OCI-LY7 (cell line): ENCODE measurements at regions not wholly inside any gene's neighbourhood (a gene's known extent, or its start where the extent isn't known, plus 50 kb on each side); places are given as distances from the start of the nearest gene placed in this dataset.

ENCODE experiments used
- BruUV-seq: library from RNA; stranded (reverse); fragments of 400-500 nt; replicated peaks from 2 replicates; lab custom pipeline; 2021; lab: Mats Ljungman, UMichigan
- CTCF ChIA-PET: fragments of 300-600 bp; sonication (Branson Sonifier 250); formaldehyde crosslinking; loops from one replicate; lab custom pipeline; 2022; ENCODE audit warnings: antibody characterized with exemption; ENCODE audit not compliant: unreplicated experiment; lab: Charles Lee
- POLR2A ChIA-PET: fragments of 300-600 bp; sonication (Branson Sonifier 250); formaldehyde crosslinking; loops from one replicate; lab custom pipeline; 2022; ENCODE audit warnings: antibody characterized with exemption; lab: Charles Lee
- DNase-seq: peaks from one replicate; pipeline ENCODE4 v3.0.0-alpha.2; 2015; ENCODE audit warnings: low spot score
- H2AFZ ChIP-seq: fragments of 200-600 bp; sonication (generic), shearing (Covaris generic); 2 replicates; pipeline ENCODE4 v1.6.1; 2014; ENCODE audit warnings: mild to moderate bottlenecking, antibody characterized with exemption, low read length, moderate library complexity
- H3K27ac ChIP-seq: fragments of 200-600 bp; sonication (generic); 2 replicates; pipeline ENCODE4 v1.5.1; 2014; ENCODE audit warnings: mixed run types, low read depth, mild to moderate bottlenecking, moderate library complexity, low read length, inconsistent platforms; ENCODE audit not compliant: poor library complexity, severe bottlenecking
- H3K36me3 ChIP-seq: fragments of 200-600 bp; sonication (generic); 2 replicates; pipeline ENCODE4 v1.6.1; 2014; ENCODE audit warnings: mild to moderate bottlenecking, antibody characterized with exemption, low read length, moderate library complexity, mixed read lengths; ENCODE audit not compliant: insufficient read depth
- H3K4me1 ChIP-seq: fragments of 200-600 bp; sonication (generic); 2 replicates; pipeline ENCODE4 v1.5.1; 2014; ENCODE audit warnings: mild to moderate bottlenecking, low read length; ENCODE audit not compliant: insufficient read depth, poor library complexity, severe bottlenecking
- H3K4me2 ChIP-seq: fragments of 200-600 bp; sonication (generic); 2 replicates; pipeline ENCODE4 v1.6.1; 2014; ENCODE audit warnings: mild to moderate bottlenecking, low read length
- H3K4me3 ChIP-seq: fragments of 200-600 bp; sonication (generic); 2 replicates; pipeline ENCODE4 v1.5.1; 2014; ENCODE audit warnings: mild to moderate bottlenecking, low read depth, low read length; ENCODE audit not compliant: poor library complexity, severe bottlenecking
- H3K79me2 ChIP-seq: fragments of 200-600 bp; sonication (generic); 2 replicates; pipeline ENCODE4 v1.6.1; 2016; ENCODE audit warnings: low read depth, mild to moderate bottlenecking, low read length, moderate library complexity, mixed read lengths; ENCODE audit not compliant: insufficient read depth
- H3K9me2 ChIP-seq: fragments of 200-600 bp; sonication (generic); 2 replicates; pipeline ENCODE4 v1.6.1; 2016; ENCODE audit warnings: mild to moderate bottlenecking, low read length, mixed read lengths; ENCODE audit not compliant: insufficient read depth
- H3K9me3 ChIP-seq: fragments of 200-600 bp; sonication (generic); 2 replicates; pipeline ENCODE4 v1.6.1; 2014; ENCODE audit warnings: mild to moderate bottlenecking, mixed run types, low read length, mixed read lengths
- H4K20me1 ChIP-seq: fragments of 200-600 bp; sonication (generic); 2 replicates; pipeline ENCODE4 v1.6.1; 2014; ENCODE audit warnings: mild to moderate bottlenecking, antibody characterized with exemption, low read length, moderate library complexity, mixed read lengths; ENCODE audit not compliant: insufficient read depth
- EZH2phosphoT487 ChIP-seq: fragments of 200-600 bp; sonication (generic); IDR thresholded peaks from 2 replicates; pipeline ENCODE4 v1.6.1; 2018; ENCODE audit warnings: low read depth, borderline replicate concordance, mild to moderate bottlenecking, mixed run types, antibody characterized with exemption, low read length, moderate library complexity, mixed read lengths
- intact Hi-C: fragments of 100-400 bp; cut with micrococcal nuclease; formaldehyde crosslinking; loops from one replicate; pipeline ENCODE4 v1.10.0; 2022; ENCODE audit not compliant: unreplicated experiment
- TF ChIP-seq, protein P1 (sequence below): fragments of 200-600 bp; sonication (generic); conservative IDR thresholded peaks from 2 replicates; pipeline ENCODE4 v1.5.1; 2014; ENCODE audit warnings: mild to moderate bottlenecking, antibody characterized with exemption, low read length, moderate library complexity, mixed read lengths

DNA sequence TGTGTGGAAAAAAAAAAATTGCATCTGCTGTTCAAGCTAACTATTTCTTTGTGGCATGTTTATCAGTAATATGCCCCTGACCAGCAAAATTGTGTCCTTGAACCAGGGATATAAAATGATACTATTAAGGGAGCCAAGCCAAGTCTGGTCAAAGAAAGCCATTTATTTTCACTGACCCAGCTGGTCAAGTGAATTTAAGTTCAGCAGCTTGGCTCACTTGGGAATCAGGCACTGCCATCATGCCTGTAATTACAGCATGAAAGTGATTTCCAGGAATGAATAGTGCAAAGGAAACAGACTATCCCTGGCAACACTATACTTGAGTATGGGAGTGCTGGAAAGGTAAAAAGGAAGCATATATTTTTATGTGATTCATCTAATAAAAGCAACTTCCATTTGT lies 934.6 kb upstream of the CDH8 start:
- no TSS peak for BruUV-seq
- no peak for DNase-seq
- H3K27ac ChIP-seq: no peak overlapping the region
- no peak overlapping the region for H2AFZ ChIP-seq
- H3K4me3 ChIP-seq: no peak overlapping the region
- H4K20me1 ChIP-seq: no peaks in the 10 kb centered on the region
- ChIA-PET POLR2A (interaction anchor here (0.6 kb wide), 1 partner anchor 37 kb away, joined by 3 read pairs; no protein-coding TSS in a partner anchor), CTCF (no interaction called here)
- no peaks in the 10 kb centered on the region for H3K79me2 ChIP-seq
- H3K4me1 ChIP-seq: no peaks in the 10 kb centered on the region
- H3K9me3 ChIP-seq: no peaks in the 10 kb centered on the region
- intact Hi-C loops: no loop called here
- H3K36me3 ChIP-seq: no peaks in the 10 kb centered on the region
- no peak for TF ChIP-seq EZH2phosphoT487
- TF ChIP-seq, protein P1, sequence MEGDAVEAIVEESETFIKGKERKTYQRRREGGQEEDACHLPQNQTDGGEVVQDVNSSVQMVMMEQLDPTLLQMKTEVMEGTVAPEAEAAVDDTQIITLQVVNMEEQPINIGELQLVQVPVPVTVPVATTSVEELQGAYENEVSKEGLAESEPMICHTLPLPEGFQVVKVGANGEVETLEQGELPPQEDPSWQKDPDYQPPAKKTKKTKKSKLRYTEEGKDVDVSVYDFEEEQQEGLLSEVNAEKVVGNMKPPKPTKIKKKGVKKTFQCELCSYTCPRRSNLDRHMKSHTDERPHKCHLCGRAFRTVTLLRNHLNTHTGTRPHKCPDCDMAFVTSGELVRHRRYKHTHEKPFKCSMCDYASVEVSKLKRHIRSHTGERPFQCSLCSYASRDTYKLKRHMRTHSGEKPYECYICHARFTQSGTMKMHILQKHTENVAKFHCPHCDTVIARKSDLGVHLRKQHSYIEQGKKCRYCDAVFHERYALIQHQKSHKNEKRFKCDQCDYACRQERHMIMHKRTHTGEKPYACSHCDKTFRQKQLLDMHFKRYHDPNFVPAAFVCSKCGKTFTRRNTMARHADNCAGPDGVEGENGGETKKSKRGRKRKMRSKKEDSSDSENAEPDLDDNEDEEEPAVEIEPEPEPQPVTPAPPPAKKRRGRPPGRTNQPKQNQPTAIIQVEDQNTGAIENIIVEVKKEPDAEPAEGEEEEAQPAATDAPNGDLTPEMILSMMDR: no peak
- no peaks in the 10 kb centered on the region for H3K9me2 ChIP-seq
- H3K4me2 ChIP-seq: no peak overlapping the region

DNA sequence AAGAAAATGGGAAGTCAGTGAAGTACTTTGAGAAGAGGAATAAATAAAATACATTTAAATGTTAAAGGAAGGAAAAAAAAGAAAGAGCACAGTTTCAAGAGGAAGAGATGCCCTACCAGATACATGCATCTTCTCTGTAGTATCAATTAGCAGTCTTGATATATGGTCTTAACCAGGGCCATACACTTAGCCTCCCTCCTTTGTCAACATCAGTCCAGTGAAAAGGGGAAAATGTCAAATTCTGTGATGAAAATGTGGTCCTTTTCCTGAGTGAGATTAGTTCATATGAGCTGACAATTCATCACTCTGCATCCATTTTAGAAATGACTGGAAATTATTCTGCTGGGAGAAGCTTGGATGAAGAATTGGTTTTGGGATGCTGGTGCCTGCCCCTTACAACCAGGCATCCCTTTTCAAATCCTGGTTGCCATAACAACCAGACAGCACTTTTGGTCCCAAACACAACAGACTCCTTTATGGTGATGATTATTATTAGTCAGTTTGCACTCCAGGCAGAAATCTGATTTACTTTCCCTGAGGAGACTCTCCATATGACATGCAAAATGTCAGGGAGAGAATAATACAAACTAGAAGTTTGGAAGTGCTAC lies 933.6 kb upstream of the CDH8 start:
- CTCF ChIA-PET: no interaction called here
- Histone ChIP-seq H3K4me2 (no peak overlapping the region), H3K27ac (no peak overlapping the region), H3K4me3 (no peak overlapping the region), H3K9me3 (no peaks in the 10 kb centered on the region), H3K4me1 (no peaks in the 10 kb centered on the region), H3K36me3 (no peaks in the 10 kb centered on the region), H3K9me2 (no peaks in the 10 kb centered on the region), H3K79me2 (no peaks in the 10 kb centered on the region), H4K20me1 (no peaks in the 10 kb centered on the region), H2AFZ (no peak overlapping the region)
- TF ChIP-seq EZH2phosphoT487: no peak
- TF ChIP-seq, protein P1: no peak
- DNase-seq: no peak
- BruUV-seq: no TSS peak
- POLR2A ChIA-PET: interaction anchor here (0.7 kb wide), 1 partner anchor 720 kb away, joined by 4 read pairs; no protein-coding TSS in a partner anchor
- intact Hi-C loops: no loop called here

DNA sequence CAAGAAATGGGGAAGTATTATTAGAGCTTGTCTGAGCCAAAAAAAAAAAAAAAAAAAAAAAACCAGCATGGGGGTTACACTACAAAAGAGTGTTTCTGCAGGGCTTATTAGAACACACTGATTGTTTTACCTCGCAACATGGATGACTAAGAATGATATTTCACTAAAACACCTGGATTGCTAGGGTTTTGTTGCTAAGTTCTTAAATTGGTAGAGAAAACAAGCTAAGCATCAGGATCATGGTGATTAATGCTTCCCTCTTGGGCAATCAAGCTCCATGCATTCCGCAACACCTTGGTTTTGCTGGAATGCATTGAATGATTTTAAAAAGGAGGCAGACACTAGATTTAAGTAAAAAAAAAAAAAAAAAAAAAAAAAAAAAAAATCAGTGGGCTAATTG lies 931.4 kb upstream of the CDH8 start:
- Histone ChIP-seq H3K4me3 (no peak overlapping the region), H3K4me1 (no peaks in the 10 kb centered on the region), H3K79me2 (no peaks in the 10 kb centered on the region), H3K9me3 (no peaks in the 10 kb centered on the region), H3K9me2 (no peaks in the 10 kb centered on the region), H3K36me3 (no peaks in the 10 kb centered on the region), H3K27ac (no peak overlapping the region), H4K20me1 (no peaks in the 10 kb centered on the region), H3K4me2 (no peak overlapping the region), H2AFZ (no peak overlapping the region)
- DNase-seq: no peak
- TF ChIP-seq EZH2phosphoT487: no peak
- TF ChIP-seq, protein P1: no peak
- ChIA-PET POLR2A (interaction anchor here (0.6 to 0.7 kb wide), 2 partner anchors 17 to 766 kb away, joined by 3 read pairs; no protein-coding TSS in a partner anchor), CTCF (no interaction called here)
- BruUV-seq: no TSS peak
- intact Hi-C loops: no loop called here
